OCI-LY7 (cell line): ENCODE measurements at regions not wholly inside any gene's neighbourhood (a gene's known extent, or its start where the extent isn't known, plus 50 kb on each side); places are given as distances from the start of the nearest gene placed in this dataset.

Source experiments
- EZH2phosphoT487 ChIP-seq: fragments of 200-600 bp; sonication (generic); IDR thresholded peaks from 2 replicates; pipeline ENCODE4 v1.6.1; 2018; ENCODE audit warnings: low read depth, borderline replicate concordance, mild to moderate bottlenecking, mixed run types, antibody characterized with exemption, low read length, moderate library complexity, mixed read lengths
- TF ChIP-seq, protein P1 (sequence below): fragments of 200-600 bp; sonication (generic); conservative IDR thresholded peaks from 2 replicates; pipeline ENCODE4 v1.5.1; 2014; ENCODE audit warnings: mild to moderate bottlenecking, antibody characterized with exemption, low read length, moderate library complexity, mixed read lengths

DNA sequence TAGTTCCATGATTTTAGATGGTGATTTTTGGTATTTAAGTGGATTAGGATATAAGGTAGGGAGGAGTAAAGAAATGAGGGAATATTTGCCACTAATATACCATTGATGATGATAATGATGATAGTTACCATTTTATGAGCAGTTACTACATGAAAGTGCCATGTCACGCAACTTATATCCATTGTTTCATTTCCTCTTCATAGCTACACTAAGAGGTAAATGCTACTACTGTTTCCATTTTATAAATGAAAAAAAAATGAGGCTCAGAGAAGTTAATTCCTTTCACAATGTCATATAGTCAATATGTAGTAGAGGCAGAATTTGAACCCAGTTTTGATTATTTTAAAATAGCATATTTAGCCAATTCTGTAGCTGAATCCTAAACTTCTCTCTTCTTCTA is 112.2 kb upstream of the ADRA1B start:
- TF ChIP-seq, protein P1, sequence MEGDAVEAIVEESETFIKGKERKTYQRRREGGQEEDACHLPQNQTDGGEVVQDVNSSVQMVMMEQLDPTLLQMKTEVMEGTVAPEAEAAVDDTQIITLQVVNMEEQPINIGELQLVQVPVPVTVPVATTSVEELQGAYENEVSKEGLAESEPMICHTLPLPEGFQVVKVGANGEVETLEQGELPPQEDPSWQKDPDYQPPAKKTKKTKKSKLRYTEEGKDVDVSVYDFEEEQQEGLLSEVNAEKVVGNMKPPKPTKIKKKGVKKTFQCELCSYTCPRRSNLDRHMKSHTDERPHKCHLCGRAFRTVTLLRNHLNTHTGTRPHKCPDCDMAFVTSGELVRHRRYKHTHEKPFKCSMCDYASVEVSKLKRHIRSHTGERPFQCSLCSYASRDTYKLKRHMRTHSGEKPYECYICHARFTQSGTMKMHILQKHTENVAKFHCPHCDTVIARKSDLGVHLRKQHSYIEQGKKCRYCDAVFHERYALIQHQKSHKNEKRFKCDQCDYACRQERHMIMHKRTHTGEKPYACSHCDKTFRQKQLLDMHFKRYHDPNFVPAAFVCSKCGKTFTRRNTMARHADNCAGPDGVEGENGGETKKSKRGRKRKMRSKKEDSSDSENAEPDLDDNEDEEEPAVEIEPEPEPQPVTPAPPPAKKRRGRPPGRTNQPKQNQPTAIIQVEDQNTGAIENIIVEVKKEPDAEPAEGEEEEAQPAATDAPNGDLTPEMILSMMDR, result no peak
- no peak for TF ChIP-seq EZH2phosphoT487
